HG03354 (cell line): ENCODE measurements at regions not wholly inside any gene's neighbourhood (a gene's known extent, or its start where the extent isn't known, plus 50 kb on each side); places are given as distances from the start of the nearest gene placed in this dataset.
"Not testable (repeated sequence)": the region's sequence is repeated elsewhere in the genome, so short reads cannot be mapped to it uniquely, and the experiment has no call there.

Experiments used
- ATAC-seq: cut with Tn5 transposase; IDR thresholded peaks from one replicate; pipeline ENCODE4 v1.9.1; 2021; ENCODE audit warnings: mild to moderate bottlenecking; ENCODE audit not compliant: unreplicated experiment, poor library complexity, severe bottlenecking

- not testable (repeated sequence) for ATAC-seq
Observed at GRCh38 chrX:140633105-140633504, 76.5 kb upstream of the LINC00632 start.

DNA sequence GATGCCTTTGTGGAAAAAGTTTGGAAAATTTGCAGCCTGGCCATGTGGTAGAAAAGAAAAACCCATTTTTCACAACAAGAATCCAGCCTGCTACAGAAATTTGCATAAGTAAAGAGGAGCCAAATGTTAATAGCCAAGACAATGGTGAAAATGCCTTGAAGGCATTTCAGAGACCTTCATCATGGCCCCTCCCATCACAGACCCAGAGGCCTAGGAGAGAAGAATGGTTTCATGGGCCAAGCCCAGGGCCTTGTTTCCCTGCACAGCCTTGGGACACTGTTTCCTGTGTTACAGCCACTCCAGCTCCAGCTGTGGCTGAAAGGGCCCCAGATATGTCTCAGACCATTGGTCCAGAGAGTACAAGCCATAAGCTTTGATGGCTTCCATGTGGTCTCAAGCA is 101.4 kb upstream of the LINC00632 start:
- ATAC-seq, result no peak

- no peak for ATAC-seq
Observed at GRCh38 chrX:140602140-140602539, 97.3 kb upstream of the SOX3 start.

- no peak for ATAC-seq
Observed at GRCh38 chrX:140599851-140600250, 95.0 kb upstream of the SOX3 start.

DNA sequence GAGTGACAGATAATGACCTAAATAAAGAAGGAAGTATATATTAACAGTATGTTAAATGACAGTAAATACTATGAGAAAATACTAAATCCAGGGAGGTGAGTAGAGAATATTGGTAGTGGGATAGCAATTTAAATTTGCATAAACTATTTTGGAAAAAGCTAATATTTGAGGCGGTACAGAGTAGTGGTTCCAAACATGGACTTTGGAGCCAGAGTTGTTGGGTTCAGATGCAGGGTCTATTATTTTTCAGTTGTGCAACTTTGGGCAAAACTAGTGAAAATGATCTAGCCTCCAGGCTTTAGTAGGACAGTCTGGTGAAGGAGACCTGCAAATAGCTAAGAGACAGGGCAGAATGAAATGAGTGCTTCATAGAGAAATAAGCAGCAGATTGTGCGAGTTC is 84.8 kb upstream of the SOX3 start:
- no peak for ATAC-seq

GRCh38 chrX:140586951-140587350 is 82.1 kb upstream of the SOX3 start:
- no peak for ATAC-seq

DNA sequence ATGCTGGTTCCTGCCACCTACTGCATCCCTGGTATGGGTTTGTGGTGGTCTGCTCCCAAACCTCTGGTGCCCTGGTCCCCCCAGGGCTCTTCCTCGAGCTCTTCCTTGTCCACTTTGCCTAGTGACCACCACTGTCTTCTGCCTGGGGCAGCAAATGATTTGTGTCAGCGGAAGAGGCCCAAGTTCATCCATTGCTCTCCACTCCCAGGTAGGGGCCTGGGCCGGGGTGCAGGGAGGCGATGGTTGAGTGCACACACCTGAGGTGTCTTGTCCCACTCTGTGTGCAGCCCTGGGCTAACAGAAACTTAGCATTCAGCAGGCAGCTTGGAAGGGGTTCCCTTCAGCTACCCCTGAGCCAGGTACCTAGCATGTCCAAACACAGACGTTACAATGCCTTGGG is 75.6 kb upstream of the SOX3 start:
- ATAC-seq, result no peak

- ATAC-seq, result peak; percentile 94
Observed at GRCh38 chrX:140572724-140573123, 67.9 kb upstream of the SOX3 start.

DNA sequence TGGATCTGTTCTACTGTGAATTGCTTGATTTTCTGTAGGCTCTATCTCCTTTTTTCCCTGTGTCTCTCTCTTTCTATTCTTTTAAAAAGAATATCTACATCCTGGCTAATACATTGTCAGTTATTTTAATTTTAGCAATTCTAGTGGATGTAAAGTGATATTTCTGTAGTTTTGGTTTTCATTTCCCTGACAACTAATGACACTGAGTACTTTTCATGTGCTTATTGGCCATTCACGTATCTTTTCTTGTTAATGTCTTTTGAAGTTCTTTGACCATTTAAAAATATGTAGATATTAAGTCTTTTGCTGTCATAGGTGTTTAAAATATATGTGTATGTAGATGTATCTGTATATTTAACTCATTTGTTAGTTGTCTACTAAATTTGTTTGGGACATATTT is 59.0 kb upstream of the SOX3 start:
- no peak for ATAC-seq
